ENCODE measurements at regions not wholly inside any gene's neighbourhood (a gene's known extent, or its start where the extent isn't known, plus 50 kb on each side); places are given as distances from the start of the nearest gene placed in this dataset.

DNA sequence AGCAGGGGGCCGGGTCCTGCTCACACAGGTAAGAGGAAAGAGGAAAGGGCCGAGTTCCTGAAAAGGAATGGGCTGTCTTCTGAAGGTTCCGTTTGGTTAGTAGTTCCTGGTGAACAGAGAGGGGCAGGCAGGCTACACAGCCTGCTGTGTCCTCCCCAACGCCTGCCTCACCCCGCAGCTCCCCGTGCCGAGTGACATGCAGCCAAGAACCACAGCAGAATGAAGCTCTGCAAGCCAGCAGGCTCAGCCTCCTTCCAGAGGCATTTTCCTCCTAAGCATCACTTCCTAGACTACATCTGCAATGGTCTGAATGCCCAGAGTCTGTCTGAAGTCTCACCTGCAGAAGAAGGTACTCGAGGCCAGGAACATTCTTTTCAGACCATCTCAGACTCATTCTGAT lies 202.4 kb upstream of the TCERG1L start:
- TF ChIP-seq, protein P1, sequence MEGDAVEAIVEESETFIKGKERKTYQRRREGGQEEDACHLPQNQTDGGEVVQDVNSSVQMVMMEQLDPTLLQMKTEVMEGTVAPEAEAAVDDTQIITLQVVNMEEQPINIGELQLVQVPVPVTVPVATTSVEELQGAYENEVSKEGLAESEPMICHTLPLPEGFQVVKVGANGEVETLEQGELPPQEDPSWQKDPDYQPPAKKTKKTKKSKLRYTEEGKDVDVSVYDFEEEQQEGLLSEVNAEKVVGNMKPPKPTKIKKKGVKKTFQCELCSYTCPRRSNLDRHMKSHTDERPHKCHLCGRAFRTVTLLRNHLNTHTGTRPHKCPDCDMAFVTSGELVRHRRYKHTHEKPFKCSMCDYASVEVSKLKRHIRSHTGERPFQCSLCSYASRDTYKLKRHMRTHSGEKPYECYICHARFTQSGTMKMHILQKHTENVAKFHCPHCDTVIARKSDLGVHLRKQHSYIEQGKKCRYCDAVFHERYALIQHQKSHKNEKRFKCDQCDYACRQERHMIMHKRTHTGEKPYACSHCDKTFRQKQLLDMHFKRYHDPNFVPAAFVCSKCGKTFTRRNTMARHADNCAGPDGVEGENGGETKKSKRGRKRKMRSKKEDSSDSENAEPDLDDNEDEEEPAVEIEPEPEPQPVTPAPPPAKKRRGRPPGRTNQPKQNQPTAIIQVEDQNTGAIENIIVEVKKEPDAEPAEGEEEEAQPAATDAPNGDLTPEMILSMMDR (IDR thresholded peaks at IDR 0.05; ENCODE audit: insufficient read depth, low read depth, low read length) = no peak
- DNase-seq (ENCODE audit: low read depth) = no peak
- no peak overlapping the region for H3K4me3 ChIP-seq (ENCODE audit: low read depth, low read length)

DNA sequence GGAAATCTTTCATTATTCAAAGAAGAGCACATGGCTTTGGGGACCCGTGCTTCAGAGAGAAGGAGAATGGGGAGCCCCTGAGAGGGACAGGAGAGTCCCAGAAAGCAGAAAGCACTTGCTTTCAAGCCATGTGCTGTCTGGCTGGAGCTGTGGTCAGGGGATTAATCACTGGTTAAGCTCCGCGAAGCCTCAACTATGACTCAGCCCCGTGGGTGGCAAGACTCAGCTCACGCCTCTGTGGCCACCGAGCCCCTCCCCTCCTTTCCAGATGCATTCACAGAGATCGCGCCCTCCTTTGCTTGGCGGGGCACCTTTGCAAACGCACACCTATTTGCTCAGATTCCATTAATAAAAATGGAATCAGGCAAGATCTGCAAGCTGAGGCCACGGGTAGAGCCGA lies 202.9 kb upstream of the TCERG1L start:
- DNase-seq (ENCODE audit: low read depth) = no peak
- TF ChIP-seq, protein P1 (IDR thresholded peaks at IDR 0.05; ENCODE audit: insufficient read depth, low read depth, low read length) = no peak
- no peak overlapping the region for H3K4me3 ChIP-seq (ENCODE audit: low read depth, low read length)

DNA sequence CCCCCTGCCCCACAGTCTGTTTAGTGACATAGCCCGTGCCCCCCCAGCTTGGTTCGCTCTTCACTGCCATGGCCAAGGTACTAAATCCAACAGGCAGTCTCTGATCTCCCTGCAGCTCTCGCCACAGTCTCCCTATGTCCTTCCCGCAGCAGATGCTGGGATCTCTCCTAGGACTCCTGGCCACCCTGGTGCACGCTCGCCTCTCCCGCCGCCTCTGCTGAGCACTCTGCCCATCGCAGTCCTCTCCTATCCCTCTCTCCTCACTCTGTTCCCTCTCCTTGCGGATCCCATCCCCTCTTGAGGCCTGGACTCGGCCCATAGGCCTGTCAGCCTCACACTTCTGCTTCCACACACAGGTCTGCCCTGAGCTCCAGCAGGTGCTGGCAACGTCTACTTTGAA lies 204.8 kb upstream of the TCERG1L start:
- TF ChIP-seq, protein P1 (IDR thresholded peaks at IDR 0.05; ENCODE audit: insufficient read depth, low read depth, low read length) = no peak
- DNase-seq (ENCODE audit: low read depth) = no peak
- no peak overlapping the region for H3K4me3 ChIP-seq (ENCODE audit: low read depth, low read length)

DNA sequence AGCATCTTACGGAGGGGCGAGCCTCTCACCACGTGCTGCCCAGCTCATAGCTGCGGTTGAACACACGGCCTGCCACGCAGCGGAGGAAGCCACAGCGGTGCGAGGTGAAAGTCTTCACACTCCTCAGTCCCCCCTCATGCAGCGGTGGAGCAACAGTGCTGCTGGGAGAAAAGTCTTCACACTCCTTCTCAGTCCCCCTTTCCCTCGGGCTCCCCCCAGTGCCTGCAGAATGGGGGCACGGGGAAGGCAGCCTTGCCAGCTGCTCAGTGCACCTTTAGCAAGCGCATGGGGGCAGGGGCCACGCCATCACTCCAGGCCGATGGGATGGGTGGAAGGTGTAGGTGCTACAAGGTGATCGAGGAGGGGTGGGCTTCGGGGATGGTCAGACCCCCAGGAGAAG lies 206.3 kb upstream of the TCERG1L start:
- no peak overlapping the region for H3K4me3 ChIP-seq (ENCODE audit: low read depth, low read length)
- no peak for DNase-seq (ENCODE audit: low read depth)
- TF ChIP-seq, protein P1 (IDR thresholded peaks at IDR 0.05; ENCODE audit: insufficient read depth, low read depth, low read length) = no peak

DNA sequence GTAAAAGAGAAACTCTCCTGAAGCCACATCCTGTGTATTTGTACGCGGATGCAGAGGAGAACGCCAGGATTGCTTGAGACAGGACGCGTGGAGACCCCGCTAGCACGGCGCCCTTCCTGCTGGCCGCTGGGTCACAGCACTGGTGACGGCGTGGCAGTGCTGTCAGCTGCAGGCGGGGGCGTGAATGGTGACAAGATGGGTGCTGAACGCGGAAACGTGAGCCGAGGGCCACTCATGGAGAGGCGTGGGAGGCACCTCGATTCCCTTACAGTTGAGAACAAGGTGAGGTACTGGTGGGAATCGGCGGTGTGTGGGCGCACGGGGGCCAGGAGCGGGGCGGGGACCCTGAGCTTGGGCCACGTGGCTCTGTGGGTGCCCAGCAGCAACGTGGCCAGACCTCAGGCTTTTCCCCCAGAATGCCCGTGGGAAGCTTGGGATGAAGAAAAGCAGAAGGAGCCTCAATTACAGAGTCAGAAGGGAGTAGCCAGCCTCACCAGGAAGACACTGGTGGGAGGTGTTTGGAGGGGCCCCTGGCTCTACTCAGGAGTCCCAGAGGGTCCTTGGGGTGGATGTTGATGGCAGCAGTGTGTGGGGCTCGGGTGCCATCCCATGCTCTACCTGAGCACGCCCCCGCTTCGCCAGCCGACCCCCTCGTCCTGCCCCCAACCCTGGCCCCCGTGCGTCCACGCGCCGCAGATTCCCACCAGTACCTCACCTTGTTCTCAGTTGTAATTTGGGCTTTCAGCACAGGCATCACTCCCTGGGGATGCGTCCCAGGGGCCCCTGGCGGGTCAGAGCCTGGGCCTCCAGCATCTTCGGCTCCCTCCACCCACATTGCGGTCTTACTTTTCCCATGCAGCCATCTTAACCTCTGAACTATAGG lies 208.4 kb upstream of the TCERG1L start:
- TF ChIP-seq, protein P1 (IDR thresholded peaks at IDR 0.05; ENCODE audit: insufficient read depth, low read depth, low read length) = no peak
- no peak for DNase-seq (ENCODE audit: low read depth)
- H3K4me3 ChIP-seq (ENCODE audit: low read depth, low read length) = no peak overlapping the region

DNA sequence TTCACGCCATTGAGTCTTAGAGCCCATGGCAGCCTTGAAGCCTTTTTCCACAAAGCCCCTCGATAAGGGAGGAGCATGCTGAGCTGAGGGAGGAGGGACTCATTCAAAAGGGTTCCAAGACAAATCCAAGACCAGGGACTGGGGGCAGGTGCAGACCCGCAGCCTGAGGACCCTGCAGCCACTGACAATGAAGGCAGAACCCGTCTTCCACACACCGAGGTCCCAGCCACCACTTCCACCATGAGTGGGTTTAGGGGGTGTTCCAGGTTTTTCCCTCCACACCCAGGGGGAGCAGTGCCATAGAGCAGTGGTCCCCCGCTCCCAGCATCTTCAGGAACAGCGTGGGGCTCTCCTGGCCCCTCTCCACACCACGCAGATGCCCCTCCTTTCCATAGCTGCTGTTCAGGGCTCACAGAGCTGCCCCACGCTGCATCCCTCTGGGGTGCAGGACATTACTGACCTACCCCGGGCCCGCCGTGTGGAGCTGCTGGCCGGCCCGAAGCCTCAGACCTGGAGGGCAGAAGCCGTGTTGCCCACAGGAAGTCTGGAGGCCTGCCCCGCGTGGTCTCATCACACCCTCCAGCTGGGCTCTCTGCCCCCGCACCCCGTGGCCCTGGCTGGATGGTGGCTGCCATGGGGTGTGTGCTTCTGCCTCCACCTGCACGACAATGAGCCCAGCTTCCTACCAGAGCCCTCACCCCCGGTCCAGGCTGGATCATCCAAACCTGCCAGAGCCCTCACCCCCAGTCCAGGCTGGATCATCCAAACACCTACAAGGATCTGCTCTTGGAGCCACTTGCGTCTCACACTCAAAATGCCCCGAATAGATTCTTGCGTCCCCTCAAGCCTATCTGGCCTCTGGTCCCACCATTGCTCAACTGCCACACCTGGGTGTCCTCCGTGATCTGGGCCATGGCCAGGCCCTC lies 220.0 kb upstream of the TCERG1L start:
- no peak overlapping the region for H3K4me3 ChIP-seq (ENCODE audit: low read depth, low read length)
- TF ChIP-seq, protein P1 (IDR thresholded peaks at IDR 0.05; ENCODE audit: insufficient read depth, low read depth, low read length) = no peak
- no peak for DNase-seq (ENCODE audit: low read depth)

Data from fibroblast of villous mesenchyme (primary cell).